K562 (cell line): ENCODE measurements at regions not wholly inside any gene's neighbourhood (a gene's known extent, or its start where the extent isn't known, plus 50 kb on each side); places are given as distances from the start of the nearest gene placed in this dataset.

Source experiments
- ATAC-seq: fragments of 200-7000 bp; cut with Tn5 transposase; 3 replicates; pipeline ENCODE4 v1.9.1; 2020; ENCODE audit warnings: moderate library complexity
- BruUV-seq: library from RNA; stranded (reverse); fragments of 400-500 nt; replicated peaks from 2 replicates; lab custom pipeline; 2021; lab: Mats Ljungman, UMichigan
- CTCF ChIA-PET: fragments of 300-600 bp; formaldehyde crosslinking; extraction: SDS; loops from one replicate; lab custom pipeline; 2021; ENCODE audit warnings: low intra/inter-chr PET ratio; lab: Yijun Ruan, JAX
- POLR2A ChIA-PET: fragments of 300-600, 350-650 bp; sonication (Branson Sonifier 250); formaldehyde crosslinking; extraction: SDS; loops from one replicate; lab custom pipeline; 2021; ENCODE audit warnings: antibody characterized with exemption, inconsistent platforms; lab: Yijun Ruan, JAX
- DNase-seq, 4 experiments: peaks; one replicate each; pipeline versions ENCODE4 v3.0.0 to v3.0.0-alpha.2; 2011 to 2018; ENCODE audit warnings: low spot score in 3 of 4, mixed read lengths in 3 of 4; ENCODE audit errors: extremely low read depth in 1 of 4
- FAIRE-seq: peaks from 2 replicates; lab custom pipeline; 2011; peaks lifted over from hg19 to GRCh38; lab: Jason Lieb, UNC
- H2AFZ ChIP-seq: 2 replicates; pipeline ENCODE4 v1.6.0; 2011; ENCODE audit warnings: low read depth, low read length, control low read depth, inconsistent platforms
- H3K27ac ChIP-seq: fragments of 200-600 bp; 3 replicates; pipeline ENCODE4 v1.8.0; 2011; ENCODE audit warnings: low read depth, mild to moderate bottlenecking, control low read depth, inconsistent platforms, low read length, moderate library complexity, mixed read lengths; ENCODE audit errors: extremely low read depth
- H3K27me3 ChIP-seq, 2 experiments: fragments of 300-600 bp in 1 of 2; 2 replicates in 1 of 2; 3 replicates in 1 of 2; pipeline versions ENCODE4 v1.6.0 to v1.8.0; 2011; ENCODE audit warnings: inconsistent platforms in 2 of 2, low read length in 2 of 2, mild to moderate bottlenecking in 1 of 2, mixed read lengths in 1 of 2, moderate library complexity in 1 of 2; ENCODE audit not compliant: control insufficient read depth in 2 of 2, insufficient read depth in 2 of 2
- H3K36me3 ChIP-seq: fragments of 300-600 bp; 3 replicates; pipeline ENCODE4 v1.8.0; 2011; ENCODE audit warnings: mild to moderate bottlenecking, low read length, inconsistent platforms; ENCODE audit not compliant: control insufficient read depth, insufficient read depth
- H3K4me1 ChIP-seq, 2 experiments: fragments of 200-600 bp in 1 of 2; replicated peaks in 1 of 2; 2 replicates in 1 of 2; 3 replicates in 1 of 2; pipeline versions ENCODE4 v1.5.1 to v1.8.0; 2011; ENCODE audit warnings: inconsistent platforms in 2 of 2, low read length in 2 of 2, mild to moderate bottlenecking in 1 of 2, mixed read lengths in 1 of 2, moderate library complexity in 1 of 2; ENCODE audit not compliant: control insufficient read depth in 2 of 2, insufficient read depth in 2 of 2
- H3K4me2 ChIP-seq: 2 replicates; pipeline ENCODE4 v1.6.1; 2011; ENCODE audit warnings: low read length, control low read depth, inconsistent platforms, mixed read lengths; ENCODE audit not compliant: insufficient read depth
- H3K4me3 ChIP-seq: fragments of 200-600 bp; sonication (generic), shearing (Covaris generic); 2 replicates; pipeline ENCODE4 v1.5.1; 2016; ENCODE audit warnings: control low read depth, inconsistent platforms
- H3K79me2 ChIP-seq: fragments of 200-600 bp; 3 replicates; pipeline ENCODE4 v1.8.0; 2011; ENCODE audit warnings: low read length, inconsistent platforms; ENCODE audit not compliant: control insufficient read depth, insufficient read depth
- H3K9ac ChIP-seq, 2 experiments: 2 replicates each; pipeline versions ENCODE4 v1.6.0 to v1.6.1; 2011; ENCODE audit warnings: low read depth in 2 of 2, low read length in 2 of 2, control low read depth in 1 of 2, inconsistent platforms in 1 of 2, mild to moderate bottlenecking in 1 of 2, mixed read lengths in 1 of 2; ENCODE audit not compliant: insufficient read depth in 1 of 2
- H3K9me1 ChIP-seq: one replicate; pipeline ENCODE4 v1.6.0; 2011; ENCODE audit warnings: inconsistent platforms, mild to moderate bottlenecking, low read length, moderate library complexity; ENCODE audit not compliant: control insufficient read depth, insufficient read depth
- H3K9me3 ChIP-seq: replicated peaks from 2 replicates; pipeline ENCODE4 v1.5.1; 2011; ENCODE audit warnings: low read depth, low read length, inconsistent platforms; ENCODE audit not compliant: control insufficient read depth, insufficient read depth
- H4K20me1 ChIP-seq: replicated peaks from 2 replicates; pipeline ENCODE4 v1.6.1; 2011; ENCODE audit warnings: low read length, inconsistent platforms, mixed read lengths; ENCODE audit not compliant: control insufficient read depth, insufficient read depth
- CREB1 ChIP-seq, 2 experiments: sonication (generic) in 1 of 2; formaldehyde crosslinking in 1 of 2; IDR thresholded peaks; 2 replicates each; pipeline versions ENCODE4 v1.6.1 to v1.8.0; 2012 to 2022; ENCODE audit warnings: inconsistent platforms in 1 of 2, mild to moderate bottlenecking in 1 of 2, missing genetic modification reagents in 1 of 2, moderate library complexity in 1 of 2
- ELF1 ChIP-seq: fragments of 200-800 bp; sonication (Bioruptor generic); IDR thresholded peaks from 2 replicates; pipeline ENCODE4 v1.6.1; 2016; ENCODE audit warnings: missing genetic modification characterization, missing compliant biosample characterization
- FUS ChIP-seq: fragments of 200-400 bp; formaldehyde crosslinking; optimal IDR thresholded peaks from 2 replicates; pipeline ENCODE3; 2017; ENCODE audit warnings: low read depth, low read length
- ILF3 ChIP-seq: fragments of 450-650 bp; IDR thresholded peaks from 2 replicates; pipeline ENCODE4 v1.6.1; 2018; ENCODE audit warnings: antibody characterized with exemption, mild to moderate bottlenecking, moderate library complexity, borderline replicate concordance
- IRF1 ChIP-seq: sonication (generic); formaldehyde crosslinking; IDR thresholded peaks from 2 replicates; pipeline ENCODE4 v1.8.0; 2022; ENCODE audit warnings: missing genetic modification reagents, mild to moderate bottlenecking, borderline replicate concordance
- JUN ChIP-seq, 2 experiments: sonication (generic) in 1 of 2; formaldehyde crosslinking in 1 of 2; IDR thresholded peaks; 2 replicates each; pipeline versions ENCODE4 v1.6.1 to v1.8.0; 2012 to 2022; ENCODE audit warnings: borderline replicate concordance in 2 of 2, mild to moderate bottlenecking in 2 of 2, improper control_type of control experiment in 1 of 2, low read depth in 1 of 2, low read length in 1 of 2, missing genetic modification reagents in 1 of 2
- POLR2H ChIP-seq: IDR thresholded peaks from 2 replicates; pipeline ENCODE4 v1.6.1; 2016; ENCODE audit warnings: missing genetic modification characterization, low read depth, mild to moderate bottlenecking, control low read depth, missing compliant biosample characterization, moderate library complexity
- ZFP91 ChIP-seq: sonication (generic); formaldehyde crosslinking; IDR thresholded peaks from 2 replicates; pipeline ENCODE4 v1.8.0; 2022; ENCODE audit warnings: mild to moderate bottlenecking, missing genetic modification reagents
- ZNF133 ChIP-seq: fragments of 250-450 bp; sonication (Bioruptor Pico); IDR thresholded peaks from 2 replicates; pipeline ENCODE4 v1.4.0; 2020; ENCODE audit warnings: mild to moderate bottlenecking
- ZNF354B ChIP-seq: fragments of 250-450 bp; sonication (Bioruptor Pico); IDR thresholded peaks from 2 replicates; pipeline ENCODE4 v1.4.0; 2020
- ZNF445 ChIP-seq: fragments of 250-450 bp; sonication (Bioruptor Pico); IDR thresholded peaks from 2 replicates; pipeline ENCODE4 v1.4.0; 2020; ENCODE audit warnings: low read depth, mild to moderate bottlenecking, moderate library complexity
- ZNF584 ChIP-seq: fragments of 200-800 bp; sonication (Bioruptor generic); IDR thresholded peaks from 2 replicates; pipeline ENCODE4 v1.6.1; 2016; ENCODE audit warnings: low read depth, mild to moderate bottlenecking, missing genetic modification characterization, missing compliant biosample characterization
- in situ Hi-C: fragments of 300-500 bp; cut with MboI; formaldehyde crosslinking; loops from 4 replicates; pipeline ENCODE4 v1.15.0; 2018; ENCODE audit warnings: inconsistent platforms, mixed read lengths
- intact Hi-C: fragments of 100-400 bp; cut with micrococcal nuclease; formaldehyde crosslinking; loops from 2 replicates; pipeline ENCODE4 v1.14.2; 2022

GRCh38 chr2:138369856-138370255 lies 131.7 kb upstream of the SPOPL start:
- POLR2A ChIA-PET = no interaction called here
- Histone ChIP-seq H3K79me2 (no peaks in the 10 kb centered on the region), H3K9me1 (no peaks in the 10 kb centered on the region), H2AFZ (no peak overlapping the region), H3K9ac (no peak overlapping the region), H3K4me2 (no peak overlapping the region), H3K4me3 (no peak overlapping the region), H3K27ac (no peak overlapping the region), H4K20me1 (no peaks in the 10 kb centered on the region), H3K27me3 (no peaks in the 10 kb centered on the region), H3K36me3 (no peaks in the 10 kb centered on the region), H3K4me1 (no peaks in the 10 kb centered on the region), H3K9me3 (no peaks in the 10 kb centered on the region)
- BruUV-seq = no TSS peak
- DNase-seq = no peak
- intact Hi-C loops (loop anchor here (10.0 kb wide), 2 partner anchors 275 to 425 kb away; no protein-coding TSS in a partner anchor), in situ Hi-C loops (no loop called here)
- ATAC-seq = no peak
- FAIRE-seq = no peak
- CTCF ChIA-PET = no interaction called here
- TF ChIP-seq ELF1 = no peak
- no peak for TF ChIP-seq JUN (IDR thresholded peaks at IDR 0.05; ENCODE audit: borderline replicate concordance, low read depth, low read length)
- TF ChIP-seq JUN (CRISPR knock-in tag; IDR thresholded peaks at IDR 0.05; ENCODE audit: borderline replicate concordance) = no peak
- no peak for TF ChIP-seq FUS
- TF ChIP-seq ILF3 = no peak
- TF ChIP-seq ZNF445 (CRISPR knock-in tag) = no peak
- TF ChIP-seq ZNF133 (CRISPR knock-in tag) = no peak
- TF ChIP-seq ZNF584 (CRISPR knock-in tag) = no peak
- TF ChIP-seq CREB1 (IDR thresholded peaks at IDR 0.05) = no peak
- no peak for TF ChIP-seq CREB1 (CRISPR knock-in tag; IDR thresholded peaks at IDR 0.05)
- no peak for TF ChIP-seq POLR2H (tag)
- no peak for TF ChIP-seq ZFP91 (CRISPR knock-in tag)
- TF ChIP-seq IRF1 (CRISPR knock-in tag) = no peak
- TF ChIP-seq ZNF354B (CRISPR knock-in tag) = no peak
